Inflammatory macrophage treated with lipopolysaccharide for 1 hour (primary cell): ENCODE measurements at regions not wholly inside any gene's neighbourhood (a gene's known extent, or its start where the extent isn't known, plus 50 kb on each side); places are given as distances from the start of the nearest gene placed in this dataset.

Source experiments
- DNase-seq, 2 donors: peaks; one replicate each; pipeline ENCODE4 v3.0.0-alpha.2; 2020 to 2022

DNA sequence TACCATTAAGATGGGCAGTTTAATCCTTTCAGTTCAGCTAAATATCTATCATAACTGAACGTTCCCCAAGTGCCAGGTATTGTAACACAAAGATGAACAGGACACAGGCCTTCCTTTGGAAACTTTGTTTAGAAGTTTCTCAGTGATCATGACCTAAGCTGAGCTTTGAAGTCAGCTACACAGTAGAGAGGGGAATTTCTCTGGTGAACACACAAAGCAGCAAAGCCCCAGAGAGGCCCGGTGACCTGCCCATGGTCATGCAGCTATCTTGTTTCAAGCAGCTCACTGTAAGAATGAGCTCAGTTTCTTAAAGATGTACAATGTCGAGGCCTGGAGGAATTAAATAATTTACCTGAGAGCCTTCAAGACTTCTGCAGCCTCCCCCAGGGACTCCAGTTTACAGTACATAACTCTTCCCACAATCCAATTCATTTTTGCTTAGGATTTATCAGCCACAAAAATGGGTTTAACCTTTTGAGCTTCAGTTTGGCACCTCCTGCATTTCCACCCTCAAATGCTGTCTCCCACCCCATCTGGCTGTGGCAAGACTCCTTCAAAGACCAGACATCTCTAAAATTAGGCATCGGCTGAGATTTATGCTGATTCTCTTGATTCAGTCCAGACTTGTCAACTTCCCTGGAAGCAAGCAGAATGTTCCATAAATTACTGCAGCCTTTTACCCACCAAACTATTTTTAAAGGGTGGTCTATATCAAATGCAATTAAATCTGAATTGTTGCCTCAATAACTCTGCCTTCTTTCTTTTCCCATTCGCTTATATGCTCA is 325.6 kb downstream of the TXNL1 start:
- DNase-seq, result no peak

DNA sequence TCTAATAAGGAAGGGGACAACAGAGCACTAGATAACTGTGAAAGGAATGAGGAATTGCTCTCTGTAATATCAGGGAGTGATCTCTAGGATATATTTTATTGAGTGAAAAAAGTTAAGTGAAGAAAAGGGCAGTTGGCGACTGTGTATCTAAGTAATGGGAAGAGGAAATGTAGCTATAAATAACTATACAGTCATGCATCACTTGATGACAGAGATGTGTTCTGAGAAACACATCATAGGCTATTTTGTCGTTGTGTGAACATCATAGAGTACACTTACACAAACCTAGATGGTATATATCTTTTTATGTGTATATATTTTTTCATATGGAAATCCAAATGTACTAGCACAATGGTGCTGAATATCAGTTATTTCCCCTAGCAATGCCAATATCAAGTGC is 329.3 kb downstream of the TXNL1 start:
- peak; percentile 10 to 18 for DNase-seq

DNA sequence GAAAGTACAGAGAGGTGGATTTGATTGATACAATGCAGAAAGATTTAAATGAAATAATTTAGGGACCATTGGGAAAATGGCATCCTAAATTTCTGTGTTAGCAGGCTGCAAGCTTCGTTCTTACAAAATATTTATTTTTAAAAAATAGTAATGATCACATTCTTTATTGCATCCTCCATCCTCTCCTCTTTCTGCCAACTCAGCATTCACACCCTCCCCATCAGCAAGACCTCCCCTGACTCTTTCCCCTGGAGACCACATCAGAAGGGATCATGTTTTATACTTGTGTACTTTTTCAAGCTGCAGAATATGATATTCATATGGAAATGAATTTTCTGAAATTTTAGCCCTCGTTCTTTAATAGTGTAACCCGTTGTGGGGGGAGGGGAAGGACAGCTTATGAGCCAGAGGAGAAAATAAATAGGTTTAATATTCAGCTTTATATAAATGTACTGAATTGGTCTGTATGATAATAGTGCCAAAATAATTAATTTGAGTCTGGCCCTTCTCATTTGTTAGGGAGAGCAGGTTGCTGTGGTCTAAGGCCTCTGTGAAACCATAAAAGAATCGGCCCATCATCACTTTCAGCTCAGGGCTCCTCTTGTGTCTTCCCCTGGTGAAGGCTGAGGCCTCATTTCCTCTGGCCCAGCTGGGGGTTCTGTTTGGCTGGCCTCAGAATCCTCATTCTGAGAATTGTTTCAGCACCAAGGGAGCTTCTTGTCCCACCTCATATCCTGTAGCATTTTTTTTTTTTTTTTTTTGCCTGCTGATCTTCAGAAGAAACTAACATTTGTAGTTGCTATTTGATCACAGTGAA is 330.8 kb downstream of the TXNL1 start:
- no peak for DNase-seq

DNA sequence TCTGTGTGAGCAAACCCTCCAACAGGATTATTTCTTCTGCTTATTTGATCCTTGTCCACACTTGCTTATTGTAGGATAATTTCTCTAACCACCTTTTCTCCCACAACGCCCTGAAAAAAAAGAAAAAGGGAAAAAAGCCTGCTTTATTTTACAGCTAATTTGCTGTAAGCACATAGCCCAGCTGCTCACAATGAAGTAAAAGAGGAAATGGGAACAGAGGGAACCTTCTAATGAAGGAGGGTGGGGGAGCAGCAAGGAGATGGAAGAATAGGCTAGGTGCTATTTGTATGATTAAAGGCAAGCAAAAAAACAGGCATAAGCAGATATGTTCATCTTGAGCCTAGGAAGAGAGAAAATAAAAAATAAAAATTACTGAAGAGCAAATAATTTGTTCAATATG is 331.6 kb downstream of the TXNL1 start:
- no peak for DNase-seq

DNA sequence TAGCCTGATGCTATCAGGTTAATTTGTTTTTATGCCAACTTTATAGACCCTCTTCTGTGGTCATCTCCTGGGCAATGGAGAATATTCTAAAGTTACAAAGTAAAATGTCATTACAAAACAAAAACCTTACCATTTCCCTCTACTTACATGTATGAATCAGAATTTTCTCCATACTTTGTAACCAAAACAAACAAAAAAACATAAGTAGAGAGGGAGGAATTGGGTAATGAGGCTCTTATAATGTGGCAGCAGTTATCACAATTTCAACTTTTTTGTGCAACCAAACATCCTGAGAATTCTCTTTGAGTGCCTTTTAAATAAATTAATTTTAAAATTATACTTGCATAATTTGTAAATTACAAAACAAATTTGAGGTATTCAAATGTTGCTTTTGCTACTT is 332.8 kb downstream of the TXNL1 start:
- DNase-seq, result no peak

DNA sequence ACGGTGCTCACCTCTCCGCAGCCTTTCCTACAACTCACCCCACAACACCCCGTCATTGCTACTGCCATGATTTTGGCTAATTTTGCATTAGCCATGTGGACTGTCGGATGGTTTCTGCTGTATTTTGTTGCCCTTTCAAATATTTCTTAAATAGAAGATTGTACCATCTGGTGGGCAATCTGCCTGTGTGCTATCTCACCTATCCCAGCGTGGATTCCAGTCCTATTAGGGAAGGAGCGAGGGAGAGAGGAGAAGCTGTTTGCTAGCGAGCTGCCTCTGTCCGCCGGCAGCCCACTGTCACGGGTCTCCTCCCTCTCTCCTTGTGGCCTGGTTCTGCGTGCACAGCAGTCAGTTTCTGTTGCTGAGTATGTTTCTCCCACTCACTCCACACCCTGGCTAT is 336.2 kb downstream of the TXNL1 start:
- no peak for DNase-seq

DNA sequence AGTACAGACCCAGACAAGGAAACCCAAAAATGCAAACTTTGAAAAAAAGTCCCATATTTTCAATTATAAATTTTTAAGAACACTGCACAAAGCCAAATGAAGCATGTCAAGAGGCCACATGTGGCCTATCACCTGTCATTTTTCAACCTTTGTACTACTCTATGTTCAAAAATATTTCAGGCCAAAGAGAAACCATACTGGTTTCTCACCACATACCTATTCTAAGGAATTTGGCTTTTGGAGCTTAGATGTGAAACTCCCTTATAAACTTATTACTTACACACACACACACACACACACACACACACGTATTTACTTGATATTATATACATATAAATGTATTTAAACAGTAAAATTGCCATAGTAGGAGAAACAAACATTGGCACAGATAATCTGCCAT is 338.7 kb downstream of the TXNL1 start:
- DNase-seq, result no peak

DNA sequence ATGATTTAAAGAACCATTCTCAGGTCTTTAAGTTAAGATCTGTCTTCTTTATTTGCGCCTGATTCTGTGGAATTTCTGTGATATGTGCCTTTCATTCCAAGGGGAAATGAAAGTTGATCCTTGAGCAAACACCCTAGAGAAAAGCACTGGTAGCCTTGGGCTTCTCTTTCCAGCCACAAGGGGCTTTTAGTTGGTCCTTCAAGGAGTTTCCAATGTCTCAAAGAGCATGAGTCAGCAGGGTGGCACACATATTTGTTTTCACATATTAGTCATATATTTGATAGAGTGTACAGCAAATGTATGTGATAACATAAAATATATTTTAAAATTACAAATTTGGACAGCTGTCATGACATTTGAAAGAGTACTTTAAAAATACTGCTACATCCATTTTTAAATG is 339.5 kb downstream of the TXNL1 start:
- DNase-seq, result peak; percentile 72 to 79

DNA sequence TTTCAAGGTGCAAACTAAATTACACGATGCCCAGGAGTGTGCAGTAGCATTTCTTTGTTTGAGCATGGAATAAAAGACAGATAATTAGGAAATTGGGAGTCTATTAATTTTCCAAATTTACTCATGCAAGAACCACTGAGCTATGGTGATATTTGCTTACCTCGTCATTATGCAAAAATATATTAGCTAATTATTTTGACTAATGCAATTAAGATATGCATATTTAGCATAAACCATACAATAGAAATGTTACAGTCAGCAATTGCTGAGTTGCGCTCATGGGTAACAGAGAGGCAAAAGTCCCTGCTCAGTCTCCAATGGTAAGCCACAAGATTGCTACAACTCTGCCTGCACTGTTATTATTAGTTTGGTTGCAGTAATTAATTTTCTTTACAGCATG is 342.0 kb downstream of the TXNL1 start:
- DNase-seq, result no peak

DNA sequence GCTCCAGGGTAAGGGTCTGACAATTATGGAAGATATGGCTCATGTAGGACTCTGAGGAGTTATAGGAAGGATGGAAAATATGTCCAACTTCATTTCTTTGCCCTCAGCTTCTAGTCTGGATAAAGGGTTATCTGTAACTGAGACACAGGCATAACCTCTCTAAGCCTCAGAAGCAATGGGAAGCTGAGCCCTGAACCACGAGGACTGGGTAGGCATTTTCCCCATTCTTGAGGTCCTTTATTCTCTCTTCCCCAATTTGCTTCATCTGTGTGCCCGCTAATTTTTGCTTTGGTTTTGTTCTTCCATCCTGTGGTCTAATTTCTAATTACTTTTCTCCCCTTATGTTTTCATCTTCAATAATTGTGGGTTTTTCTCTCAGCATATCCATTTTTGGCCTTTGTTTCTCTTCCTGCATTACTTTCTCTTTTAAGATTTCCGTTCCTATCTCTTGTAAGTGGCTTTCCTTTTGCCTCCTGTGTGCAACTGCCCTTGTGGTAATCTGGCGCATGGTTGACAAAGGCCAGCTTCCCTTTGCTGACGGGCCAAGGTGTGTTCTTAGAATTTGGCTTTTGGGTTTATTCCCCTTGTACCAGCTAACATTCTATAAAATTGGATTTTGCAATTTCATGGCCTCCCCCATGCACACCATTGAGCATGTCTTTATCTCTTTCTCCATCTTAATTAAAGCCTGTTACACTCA is 343.8 kb downstream of the TXNL1 start:
- no peak for DNase-seq

DNA sequence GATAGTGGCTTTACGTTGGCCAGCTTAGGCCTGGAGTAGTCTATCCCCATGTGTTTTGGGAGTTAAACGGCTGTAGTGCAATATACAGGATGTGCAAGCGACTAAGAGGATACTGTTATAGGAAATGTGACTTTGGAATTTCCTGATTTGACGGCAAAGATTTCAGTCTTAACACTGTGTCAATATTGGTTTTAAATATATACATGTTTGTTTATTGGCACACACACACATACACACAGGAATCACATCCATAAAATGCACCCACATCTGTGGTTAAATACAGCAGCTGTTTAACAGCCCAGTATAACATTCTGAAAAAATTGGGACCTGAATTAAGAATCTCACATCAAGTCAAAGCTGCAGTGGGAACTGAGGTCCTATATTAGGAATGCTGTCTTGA is 347.1 kb downstream of the TXNL1 start:
- no peak for DNase-seq

DNA sequence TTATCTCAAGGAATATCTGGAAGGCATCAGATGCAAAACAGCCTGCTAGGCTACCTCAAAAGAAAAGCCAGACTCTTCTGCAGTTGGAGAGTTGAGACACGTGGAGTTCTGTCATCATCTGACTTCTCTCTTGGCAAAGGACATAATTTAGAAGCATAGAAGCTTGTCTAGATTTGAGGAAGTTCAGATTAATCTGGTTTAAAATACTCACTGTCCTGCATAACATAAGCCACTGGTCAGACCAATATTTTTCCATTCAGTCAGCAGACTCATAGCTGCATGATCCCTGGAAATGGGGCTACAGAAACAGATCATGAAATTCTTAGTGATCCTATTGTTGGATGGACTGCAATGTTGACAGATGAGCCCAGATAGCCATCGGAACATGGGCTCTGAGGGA is 349.0 kb downstream of the TXNL1 start:
- peak; percentile 55 to 62 for DNase-seq

DNA sequence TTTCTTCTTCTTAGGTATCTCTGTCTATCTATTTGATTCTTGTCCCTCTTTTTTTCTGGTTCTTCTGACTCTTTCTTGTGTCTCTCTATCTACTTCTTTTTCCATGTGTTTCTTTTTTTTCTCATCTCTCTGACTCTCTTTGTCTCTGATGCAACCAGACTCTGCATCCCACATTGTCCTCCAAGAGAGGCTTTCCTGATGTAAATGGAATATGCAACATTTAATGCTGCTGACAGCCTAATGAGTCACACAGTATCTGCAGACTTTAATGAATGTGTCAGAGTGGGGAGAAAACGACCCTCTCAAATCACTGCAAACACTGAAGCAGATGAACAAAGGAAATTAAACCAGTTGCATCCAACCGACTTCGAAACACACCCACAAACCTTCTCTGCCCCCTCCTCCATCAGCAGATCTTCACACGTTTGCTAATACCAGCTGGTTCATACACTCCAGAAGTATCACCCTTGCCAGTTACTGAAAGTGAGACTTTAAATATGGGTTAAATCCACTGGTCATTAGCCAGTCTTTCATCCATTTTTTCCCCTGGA is 351.5 kb downstream of the TXNL1 start:
- no peak for DNase-seq

DNA sequence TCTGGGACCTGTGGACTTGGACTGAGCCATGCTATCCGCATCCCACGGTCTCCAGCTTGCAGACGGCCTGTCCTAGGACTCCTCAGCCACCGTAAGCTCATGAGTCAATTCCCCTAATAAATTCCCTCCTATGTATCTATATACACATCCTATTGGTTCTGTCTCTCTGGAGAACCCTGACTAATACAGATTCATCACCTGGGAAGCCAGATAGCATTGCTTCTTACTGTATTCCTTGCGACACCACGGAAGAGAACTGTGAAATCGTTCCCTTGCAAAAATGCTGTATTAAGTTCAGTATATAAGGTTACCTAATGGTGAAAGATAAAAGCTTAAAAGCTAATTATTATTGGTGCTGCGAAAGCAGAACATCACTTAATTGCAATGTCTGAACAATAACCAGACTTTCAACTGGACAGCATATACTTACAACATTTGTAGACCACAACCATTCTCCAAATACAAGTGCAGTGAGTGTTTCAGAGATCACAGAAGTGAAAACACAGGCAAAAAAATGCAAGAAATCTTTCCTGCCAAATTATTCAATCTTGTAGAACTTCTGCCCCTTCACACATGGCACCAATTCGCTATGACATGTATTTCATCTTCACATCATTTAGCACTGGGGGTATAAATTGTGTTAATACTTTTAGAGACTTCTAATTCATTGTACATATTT is 352.9 kb downstream of the TXNL1 start:
- no peak for DNase-seq

DNA sequence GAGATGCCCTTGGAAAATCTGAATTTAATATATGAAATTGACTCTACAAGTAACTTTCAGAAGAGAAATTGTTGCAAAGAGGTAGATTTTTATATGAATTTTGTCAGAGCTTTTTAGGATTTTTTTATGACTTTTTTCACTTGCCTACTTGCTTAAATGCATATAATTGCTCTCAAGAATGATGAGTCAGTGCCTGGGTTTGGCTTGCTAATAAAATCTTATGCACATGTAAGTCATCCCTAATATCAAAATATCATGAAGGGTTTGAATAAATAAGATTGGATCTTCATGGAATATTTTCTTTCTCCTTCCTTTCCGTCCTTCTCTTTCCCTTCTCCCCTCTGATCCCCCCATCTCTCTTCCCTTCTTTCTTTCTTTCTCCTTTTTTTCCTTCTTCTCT is 354.1 kb downstream of the TXNL1 start:
- no peak for DNase-seq

DNA sequence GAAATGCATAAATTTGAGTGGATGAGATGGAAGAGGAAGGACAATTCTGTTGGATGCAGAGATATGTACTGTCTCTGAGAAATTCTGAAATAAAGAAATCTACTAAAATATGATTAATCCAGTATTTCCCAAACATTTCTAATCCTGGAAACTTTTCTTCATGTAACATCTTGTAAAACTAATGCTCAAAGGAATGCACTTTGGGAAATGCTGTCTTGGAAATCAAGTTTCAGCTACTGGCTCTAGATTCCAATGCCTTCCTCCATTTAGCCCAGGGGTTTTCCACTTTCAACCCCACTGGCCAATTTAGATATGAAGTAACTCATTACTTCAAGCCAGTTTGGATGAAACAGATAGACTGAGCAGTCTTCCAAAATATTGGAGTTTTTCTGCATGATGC is 355.1 kb downstream of the TXNL1 start:
- DNase-seq, result peak in 1 of 2 donors; percentile 22

DNA sequence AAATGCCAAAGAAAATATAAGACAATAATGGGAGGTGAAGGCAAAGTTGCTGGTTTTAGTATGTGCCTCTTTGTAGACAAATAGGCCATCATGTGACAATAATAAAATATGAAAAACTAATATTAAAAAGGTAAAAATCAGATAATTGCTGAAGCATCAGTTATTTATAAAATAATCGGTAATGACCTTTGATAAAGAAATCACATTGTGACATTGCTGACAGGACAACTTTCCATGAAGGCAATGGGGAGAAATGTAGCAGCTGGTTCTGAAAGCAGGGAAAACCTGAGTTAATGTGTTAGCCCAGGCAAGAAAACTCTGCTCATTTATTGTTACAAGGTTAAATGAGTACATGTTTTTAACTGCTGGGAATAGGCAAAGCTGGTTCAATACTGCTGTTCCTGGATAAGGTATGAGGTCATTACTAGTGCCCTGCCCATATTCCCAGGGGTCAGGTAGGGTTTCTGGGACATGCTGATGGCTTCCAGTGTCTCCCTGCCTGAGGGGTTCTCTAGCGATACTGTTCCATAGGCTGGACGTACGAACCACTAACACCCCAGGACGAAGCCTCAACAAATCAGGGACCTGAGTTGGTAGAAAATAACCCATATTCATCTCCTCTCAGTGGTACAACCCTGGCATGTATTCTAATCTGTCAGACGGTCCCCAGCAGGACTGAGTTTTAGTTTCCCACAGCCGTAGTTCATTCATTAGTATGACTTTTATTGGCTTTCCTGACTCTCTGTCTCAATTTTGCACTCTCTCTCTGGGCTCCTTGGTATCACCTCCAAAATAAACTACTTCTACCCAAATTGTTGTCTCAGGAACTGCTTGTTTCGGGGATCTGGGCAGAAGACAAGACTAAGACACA is 355.9 kb downstream of the TXNL1 start:
- DNase-seq, result no peak

DNA sequence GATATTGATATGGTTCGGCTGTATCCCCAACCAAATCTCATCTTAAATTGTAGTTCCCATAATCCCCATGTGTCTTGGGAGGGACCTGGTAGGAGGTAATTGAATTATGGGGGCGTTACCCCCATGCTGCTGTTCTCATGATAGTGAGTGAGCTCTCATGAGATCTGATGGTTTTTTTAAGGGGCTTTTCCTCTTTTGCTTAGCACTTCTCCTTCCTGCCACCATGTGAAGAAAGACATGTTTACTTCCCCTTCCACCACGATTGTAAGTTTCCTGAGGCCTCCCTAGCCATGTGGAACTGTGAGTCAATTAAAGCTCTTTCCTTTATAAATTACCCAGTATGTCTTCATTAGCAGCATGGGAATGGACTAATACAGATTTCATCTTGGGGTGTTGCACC is 358.6 kb downstream of the TXNL1 start:
- peak; percentile 51 to 60 for DNase-seq

DNA sequence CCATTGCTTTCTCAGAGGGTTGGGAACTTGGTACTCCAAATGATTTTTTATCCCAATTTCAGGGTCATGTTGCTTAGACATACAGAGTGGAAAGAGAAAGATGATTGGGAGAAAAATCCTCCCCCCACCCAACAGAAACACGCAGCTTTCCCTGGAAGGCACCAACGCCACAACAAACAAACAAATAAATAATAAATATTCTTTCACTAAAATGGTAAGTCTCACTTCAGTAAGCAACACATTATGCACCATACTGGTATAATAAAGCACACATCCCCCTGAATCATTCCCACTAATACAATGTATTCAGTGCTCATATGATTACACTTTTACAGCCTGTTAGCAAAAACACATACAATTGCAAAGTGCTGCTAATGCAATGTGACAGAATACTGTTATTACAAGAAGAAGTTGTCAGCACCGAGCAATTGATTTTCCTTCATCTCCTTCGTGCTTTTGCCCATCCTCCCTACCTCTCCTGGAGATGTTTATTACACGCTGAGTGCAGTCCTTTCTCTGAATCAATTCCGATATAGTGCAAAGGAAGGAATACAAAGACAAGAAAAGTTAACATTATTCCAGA is 359.9 kb downstream of the TXNL1 start:
- DNase-seq, result no peak

DNA sequence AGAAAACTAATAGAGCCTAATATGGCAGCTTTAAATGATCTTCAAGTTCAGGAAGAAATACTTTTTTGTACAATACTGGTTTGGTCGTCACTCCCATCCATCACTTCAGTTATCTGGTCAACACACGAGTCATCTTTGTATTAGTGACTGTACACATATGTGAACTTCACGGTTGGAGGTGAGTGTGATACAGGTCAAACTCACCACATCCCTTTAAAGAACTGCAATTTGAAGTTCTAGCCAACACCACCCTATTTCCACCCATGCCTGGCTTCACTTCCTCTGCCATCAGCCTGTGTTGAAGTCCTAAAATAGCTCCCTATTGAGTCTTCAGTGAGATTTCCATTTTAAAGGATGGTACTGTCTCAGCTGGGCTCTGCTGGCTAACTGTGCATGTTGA is 361.9 kb downstream of the TXNL1 start:
- no peak for DNase-seq

DNA sequence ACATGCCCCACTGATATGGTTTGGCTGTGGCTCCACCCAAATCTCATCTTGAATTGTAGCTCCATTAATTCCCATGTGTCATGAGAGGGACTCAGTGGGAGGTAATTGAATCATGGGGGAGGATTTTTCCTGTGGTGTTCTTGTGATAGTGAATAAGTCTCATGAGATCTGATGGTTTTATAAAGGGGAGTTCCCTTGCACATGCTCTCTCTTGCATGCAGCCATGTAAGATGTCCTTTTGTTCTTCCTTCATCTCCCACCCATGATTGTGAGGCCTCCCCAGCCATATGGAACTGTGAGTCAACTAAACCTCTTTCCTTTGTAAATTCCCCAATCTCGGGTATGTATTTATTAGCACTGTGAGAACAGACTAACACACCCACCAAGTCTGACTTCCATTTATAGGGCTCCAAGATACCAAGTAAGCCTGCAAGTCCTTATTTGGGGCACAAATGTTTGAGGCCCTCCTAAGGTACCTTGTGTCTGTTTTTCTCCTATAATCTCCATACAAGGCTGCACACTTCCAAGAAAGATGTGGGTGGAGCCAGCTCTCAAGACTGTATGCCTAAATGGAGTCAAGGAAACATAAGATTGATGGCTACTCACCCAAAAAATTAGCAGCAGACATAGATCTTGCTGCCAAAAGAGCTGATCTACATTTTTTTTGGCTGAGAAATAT is 364.7 kb downstream of the TXNL1 start:
- DNase-seq, result peak; percentile 45 to 81
